ENCODE measurements at regions not wholly inside any gene's neighbourhood (a gene's known extent, or its start where the extent isn't known, plus 50 kb on each side); places are given as distances from the start of the nearest gene placed in this dataset.

DNA sequence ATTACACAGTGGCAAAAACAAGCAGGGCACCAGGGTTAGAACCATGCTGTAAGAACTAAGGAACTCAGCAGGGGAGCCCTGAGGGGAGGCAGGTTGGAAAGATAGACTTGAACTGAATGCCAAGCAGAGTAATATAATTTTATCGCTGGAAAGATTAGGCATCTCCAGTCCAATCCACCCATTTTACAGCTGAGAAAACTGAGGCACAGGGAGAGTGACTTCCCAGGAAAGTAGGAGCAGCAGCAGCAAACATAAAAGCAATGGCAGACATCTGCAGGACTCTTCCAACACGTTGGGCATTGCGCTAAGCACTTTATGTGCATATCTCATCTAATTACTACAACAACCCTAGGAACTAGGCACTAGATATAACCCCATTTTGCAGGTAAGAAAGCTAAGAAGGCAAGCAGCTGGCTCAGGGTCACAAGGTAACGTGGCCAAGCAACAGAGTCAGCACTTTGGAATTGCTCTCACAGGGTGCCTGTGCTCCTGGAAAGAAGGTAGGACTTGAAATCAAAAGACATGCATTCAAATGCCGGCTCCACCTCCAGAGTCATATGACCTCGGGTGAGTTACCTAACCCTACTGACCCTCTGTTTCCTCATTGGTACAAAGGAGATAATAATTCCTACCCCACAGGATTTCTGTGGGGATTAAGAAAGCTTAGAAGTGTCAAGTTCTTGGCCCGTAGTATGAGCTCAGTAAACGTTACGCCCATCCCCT, 215.3 kb downstream of the BARX2 start:
- TF ChIP-seq SOX6 (IDR thresholded peaks at IDR 0.05) (no peak), EP300 (IDR thresholded peaks at IDR 0.05; ENCODE audit: low read length) (no peak), ZNF239 (CRISPR knock-in tag; IDR thresholded peaks at IDR 0.05) (no peak), NR0B1 (IDR thresholded peaks at IDR 0.05; ENCODE audit: partially characterized antibody) (no peak)

Measured in K562 (cell line).